HL-60/S4 treated with phorbol 12-myristate 13-acetate at 8.2 ng/mL for 4 days and 3 days (cell line): ENCODE measurements at regions not wholly inside any gene's neighbourhood (a gene's known extent, or its start where the extent isn't known, plus 50 kb on each side); places are given as distances from the start of the nearest gene placed in this dataset.
"Not testable (repeated sequence)": the region's sequence is repeated elsewhere in the genome, so short reads cannot be mapped to it uniquely, and the experiment has no call there.

Source experiments
- in situ Hi-C: fragments of 300-500 bp; cut with MboI; formaldehyde crosslinking; loops from 2 replicates; pipeline ENCODE4 v1.15.0; 2022; ENCODE audit warnings: low sequenced_read_pairs

DNA sequence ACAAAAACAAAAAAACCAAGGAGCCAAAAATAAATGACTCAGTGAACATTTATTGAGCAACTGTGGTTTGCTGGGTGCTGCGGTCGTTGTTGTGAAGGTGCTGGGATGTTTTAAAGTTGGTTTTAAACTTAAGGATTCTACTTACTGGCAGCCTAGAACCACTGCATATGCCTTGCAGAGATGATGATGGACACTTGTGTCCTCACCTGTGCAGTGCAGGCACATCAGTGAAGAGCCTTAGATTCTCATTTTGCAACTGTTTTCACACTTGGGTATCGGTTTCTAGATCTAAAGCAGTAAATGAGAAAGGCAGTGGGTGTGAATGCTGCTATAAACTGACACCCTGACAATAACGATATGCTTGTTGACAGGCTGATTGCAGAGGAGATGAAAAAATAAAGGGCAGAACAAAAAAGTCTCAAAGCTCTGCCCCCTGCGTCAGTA, 68.8 kb downstream of the UTRN start:
- in situ Hi-C loops, result no loop called here

DNA sequence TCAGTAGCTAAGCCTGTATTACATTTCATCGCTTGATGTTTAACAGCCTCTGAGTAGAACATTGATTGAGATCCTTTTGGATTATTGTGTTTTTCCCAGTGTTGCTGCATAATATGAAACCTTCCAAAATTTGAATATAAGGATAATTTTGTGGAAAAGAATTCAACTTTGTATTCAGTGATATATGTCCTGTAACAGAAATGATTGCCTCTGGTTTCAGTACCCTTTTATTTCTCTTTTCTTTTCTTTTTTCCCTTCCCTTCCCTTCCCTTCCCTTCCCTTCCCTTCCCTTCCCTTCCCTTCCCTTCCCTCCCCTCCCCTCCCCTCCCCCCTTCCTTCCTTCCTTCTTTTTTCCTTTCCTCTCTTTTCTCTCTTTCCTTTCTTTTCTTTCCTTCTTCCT, 74.6 kb downstream of the UTRN start:
- in situ Hi-C loops, result no loop called here

DNA sequence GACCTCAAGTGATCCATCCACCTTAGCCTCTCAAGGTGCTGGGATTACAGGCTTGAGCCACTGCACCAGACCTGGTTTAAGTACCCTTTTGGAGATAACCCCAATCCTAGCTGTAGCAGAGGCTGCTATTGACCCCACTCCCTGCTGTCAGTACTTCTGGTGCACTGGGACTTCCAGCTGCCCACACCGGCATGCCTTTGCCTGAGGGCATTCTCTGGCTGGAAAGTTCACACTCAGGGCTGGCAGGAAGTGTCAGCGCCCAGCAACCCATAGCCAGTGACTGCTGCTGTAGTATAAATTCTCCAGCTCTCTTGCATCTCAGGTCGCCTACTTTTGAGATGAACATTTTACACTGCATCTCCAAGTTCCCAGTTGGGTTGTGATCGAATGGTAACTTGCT, 75.3 kb downstream of the UTRN start:
- in situ Hi-C loops, result no loop called here

DNA sequence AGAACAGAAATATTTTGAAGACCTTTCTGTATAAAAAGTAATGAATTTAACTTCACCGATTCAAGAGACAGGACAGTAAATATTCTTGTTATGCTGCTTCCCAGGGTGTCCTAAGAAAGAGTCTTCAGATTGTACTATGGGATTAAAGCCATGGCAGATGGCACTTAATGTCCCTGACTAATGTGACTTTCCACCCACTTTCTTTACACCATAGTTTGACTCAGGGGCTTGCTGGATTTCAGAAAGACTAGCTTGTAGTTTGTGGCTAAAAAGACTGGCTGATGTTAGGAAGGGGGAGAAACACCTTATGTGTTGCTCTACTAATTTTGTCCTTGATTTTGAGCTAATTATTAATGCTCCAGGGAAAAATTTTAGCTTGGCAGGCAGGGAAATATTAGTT, 75.9 kb downstream of the UTRN start:
- in situ Hi-C loops, result no loop called here

DNA sequence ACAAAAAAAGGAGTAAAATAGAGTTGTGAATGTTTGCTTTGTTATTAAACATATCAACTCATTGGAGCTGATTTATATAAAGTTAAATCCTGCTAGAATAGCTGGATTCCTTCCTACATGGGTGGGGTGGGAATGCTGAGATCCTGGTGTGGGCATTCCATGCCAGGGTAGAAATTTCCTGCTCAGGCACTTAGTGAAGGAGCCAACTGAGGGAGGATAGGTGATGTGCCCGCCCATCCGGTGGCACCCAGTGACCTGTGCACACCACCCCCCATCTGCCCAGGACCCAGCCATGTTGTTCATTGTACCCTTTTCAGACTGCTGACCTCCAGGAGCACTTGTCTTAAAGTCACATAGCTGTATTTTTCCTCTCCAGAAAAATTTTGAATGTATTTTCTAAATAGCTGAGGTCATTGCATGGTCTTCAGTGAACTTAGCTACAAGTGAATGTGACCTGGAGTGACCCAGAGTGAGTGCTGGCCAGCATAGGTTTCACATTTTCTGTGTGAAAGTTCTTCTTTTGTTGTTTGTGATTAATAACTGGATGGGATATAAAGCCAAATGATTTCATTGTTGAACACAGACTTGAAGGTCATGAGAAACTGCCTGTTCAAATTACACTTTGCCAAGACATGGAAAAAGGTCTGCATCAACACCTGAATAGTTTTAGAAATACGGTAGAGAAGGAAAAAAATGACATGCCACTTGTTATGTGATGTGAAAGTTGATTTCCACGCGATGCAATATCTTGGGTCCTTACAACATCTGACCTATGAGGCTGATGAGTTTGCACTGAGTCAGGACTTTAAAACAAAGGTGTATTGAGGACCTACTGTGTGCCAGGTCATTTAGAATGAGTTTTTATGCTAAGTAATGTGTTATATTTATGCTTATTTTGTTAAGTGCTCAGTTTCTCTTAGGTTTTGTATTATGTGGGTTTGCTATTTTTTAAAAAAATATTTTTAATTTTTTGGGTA, 77.2 kb downstream of the UTRN start:
- in situ Hi-C loops, result no loop called here

DNA sequence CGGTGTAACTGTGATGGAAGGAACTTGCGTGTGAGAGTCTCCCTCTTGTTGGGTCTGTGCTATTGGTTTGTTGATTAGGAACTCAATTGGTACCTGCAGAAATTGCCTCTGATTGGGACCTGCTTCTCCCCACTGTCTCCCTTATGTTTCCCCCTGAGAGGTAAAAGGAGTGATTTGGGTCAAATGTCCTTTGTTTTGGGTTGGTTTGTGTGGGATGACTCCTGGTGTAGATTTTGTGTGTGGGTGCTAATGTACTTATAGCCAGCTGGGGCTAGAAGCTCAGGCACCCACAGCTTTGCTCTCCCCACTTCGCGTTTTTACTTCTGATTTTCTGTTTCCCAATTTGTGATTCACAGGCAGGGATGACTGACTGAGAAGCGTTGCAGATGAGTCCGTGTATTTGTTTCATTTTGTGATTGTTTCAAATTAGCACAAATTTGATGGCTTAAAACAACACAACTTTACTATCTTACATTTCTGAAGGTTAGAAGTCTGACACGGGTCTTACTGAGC, 79.1 kb downstream of the UTRN start:
- in situ Hi-C loops, result no loop called here

DNA sequence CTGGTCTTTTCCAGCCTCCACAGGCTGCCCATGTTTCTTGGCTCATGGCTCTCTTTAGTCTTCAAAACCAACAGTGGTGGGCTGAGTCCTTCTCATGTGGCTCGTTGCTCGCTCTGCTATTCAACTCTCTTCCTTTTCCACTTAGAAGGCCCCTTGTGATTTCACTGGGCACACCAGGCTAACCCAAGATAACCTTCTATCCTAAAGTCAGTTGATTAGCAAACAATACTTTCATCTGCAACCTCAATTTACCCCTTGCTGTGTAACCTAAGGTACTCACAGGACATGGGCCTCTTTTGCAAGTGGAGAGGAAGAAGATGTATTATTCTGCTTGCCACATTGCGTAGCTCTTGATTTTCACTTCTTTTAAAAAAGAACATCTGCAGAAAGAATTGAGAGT, 79.6 kb downstream of the UTRN start:
- in situ Hi-C loops, result no loop called here

DNA sequence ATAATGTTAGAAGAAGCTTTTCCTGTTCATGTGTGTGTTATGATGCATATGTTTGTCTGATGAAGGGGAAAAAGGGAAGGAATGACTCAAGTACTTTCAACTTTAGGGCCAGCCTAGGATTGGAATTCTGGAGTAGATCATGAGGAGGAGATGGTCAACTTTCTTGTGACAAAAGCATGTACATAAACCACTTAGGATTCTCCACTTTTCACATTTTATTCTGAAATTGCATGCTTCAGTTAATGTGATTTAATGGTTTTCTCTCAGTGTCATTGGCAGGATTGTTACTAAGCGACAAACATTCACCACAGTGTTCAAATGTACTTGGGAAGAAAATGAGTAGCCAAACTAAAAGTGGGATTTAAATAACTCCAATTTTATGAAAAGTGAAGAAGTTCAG, 80.1 kb downstream of the UTRN start:
- in situ Hi-C loops, result no loop called here

DNA sequence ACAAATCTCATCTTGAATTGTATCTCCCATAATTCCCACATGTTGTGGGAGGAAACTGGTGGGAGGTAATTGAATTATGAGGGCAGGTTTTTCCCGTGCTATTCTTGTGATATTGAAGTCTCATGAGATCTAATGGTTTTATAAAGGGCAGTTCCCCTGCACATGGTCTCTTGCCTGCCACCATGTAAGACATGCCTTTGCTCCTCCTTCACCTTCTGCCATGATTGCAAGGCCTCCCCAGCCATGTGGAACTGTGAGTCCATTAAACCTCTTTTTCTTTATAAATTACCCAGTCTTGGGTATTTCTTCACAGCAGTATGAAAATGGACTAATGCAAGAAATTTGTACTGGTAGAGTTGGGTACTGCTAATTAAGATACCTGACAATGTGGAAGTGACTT, 84.6 kb downstream of the UTRN start:
- in situ Hi-C loops, result not testable (repeated sequence)

DNA sequence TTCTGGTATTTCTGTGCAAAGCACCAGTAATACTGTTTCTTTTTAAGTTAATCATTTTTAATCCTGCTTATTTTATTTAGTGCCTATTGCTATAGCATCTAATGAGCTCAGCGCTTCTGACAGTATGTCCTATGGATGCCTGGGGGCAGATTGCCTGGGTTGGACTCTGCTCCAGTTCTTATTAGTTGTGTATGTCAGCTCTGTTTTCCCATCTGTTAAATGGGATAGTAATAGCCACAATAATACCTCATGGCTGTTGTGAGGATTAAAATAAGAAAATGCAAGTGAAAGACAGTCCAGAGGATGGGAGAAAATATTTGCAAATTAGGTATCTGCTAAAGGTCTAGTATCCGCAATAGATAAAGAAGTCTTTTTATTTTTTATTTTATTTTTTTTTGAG, 87.0 kb downstream of the UTRN start:
- in situ Hi-C loops, result no loop called here

DNA sequence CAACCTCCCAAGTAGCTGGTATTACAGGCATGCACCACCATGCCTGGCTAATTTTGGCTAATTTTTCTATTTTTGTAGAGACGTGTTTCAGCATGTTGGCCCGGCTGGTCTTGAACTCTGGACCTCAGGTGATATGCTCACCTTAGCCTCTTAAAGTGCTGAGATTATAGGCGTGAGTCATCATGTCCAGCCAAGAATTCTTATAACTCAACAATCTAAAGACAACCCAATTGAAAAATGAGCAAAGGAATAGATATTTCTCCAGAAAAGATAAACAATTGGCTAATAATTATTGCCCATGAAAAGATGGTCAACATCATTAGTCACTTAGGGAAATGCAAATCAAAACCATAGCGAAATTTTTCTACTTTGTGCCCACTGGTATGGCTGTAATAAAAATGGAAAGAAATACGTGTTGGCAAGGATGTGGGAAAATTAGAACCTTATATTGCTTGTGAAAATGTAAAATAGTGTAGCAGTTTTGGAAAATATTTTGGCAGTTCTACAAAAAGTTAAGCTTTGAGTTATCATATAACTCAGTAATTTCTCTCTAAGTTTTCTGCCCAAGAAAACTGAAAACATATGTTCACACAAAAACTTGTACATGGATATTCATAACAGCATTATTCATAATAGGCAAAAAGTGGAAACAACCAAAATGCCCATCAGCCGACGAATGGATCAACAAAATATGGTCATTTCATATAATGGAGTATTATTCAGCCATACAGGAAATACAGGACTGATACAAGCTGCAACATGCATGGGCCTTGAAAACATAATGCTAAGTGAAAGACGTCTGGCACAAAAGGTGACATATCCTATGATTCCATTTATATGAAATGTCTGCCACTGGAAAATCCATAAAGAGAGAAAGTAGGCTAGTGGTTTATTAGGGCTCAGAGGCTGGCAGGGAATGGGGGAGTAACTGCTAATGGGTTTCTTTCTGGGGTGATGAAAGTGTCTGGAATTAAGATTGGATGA, 87.8 kb downstream of the UTRN start:
- in situ Hi-C loops, result no loop called here

DNA sequence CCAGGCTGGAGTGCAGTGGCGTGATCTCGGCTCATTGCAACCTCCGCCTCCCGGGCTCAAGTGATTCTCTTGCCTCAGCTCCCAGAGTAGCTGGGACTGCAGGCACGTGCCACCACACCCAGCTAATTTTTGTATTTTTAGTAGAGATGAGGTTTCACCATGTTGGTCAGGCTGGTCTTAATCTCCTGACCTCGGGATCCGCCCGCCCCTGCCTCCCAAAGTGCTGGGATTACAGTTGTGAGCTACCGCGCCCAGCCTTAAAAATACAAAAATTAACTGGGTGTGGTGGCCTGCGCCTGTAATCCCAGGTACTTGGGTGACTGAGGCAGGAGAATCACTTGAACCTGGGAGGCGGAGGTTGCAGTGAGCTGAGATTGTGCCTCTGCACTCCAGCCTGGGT, 89.4 kb downstream of the UTRN start:
- in situ Hi-C loops, result not testable (repeated sequence)

DNA sequence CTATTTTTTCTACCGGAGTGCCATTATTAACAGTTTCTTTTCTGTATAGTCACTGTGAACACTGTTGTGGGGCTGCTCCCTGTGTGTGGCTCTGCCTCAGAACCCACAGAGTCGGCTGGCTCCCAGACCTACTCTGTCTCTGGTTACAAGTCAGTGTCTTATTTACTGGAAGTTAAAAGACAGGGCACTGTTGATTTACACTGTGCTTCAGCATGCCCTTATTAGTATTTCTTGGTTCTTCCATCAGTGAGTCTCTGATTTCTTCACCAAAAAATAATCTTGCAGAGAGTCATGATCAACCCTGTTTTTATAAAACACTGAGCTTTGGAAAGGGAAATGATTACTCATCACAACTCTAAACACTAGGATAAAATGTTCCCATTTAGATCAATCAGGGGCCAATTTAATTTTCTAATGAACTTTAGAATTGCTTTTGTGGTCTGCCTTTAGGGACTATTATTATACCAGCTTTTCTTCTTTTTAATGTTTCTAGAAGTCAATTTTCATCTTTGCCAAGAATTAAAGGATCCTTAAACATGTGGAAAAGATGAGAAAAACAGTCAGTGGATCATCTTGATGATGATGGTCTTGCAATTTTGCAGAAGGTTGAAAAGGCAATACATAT, 92.6 kb downstream of the UTRN start:
- in situ Hi-C loops, result no loop called here

DNA sequence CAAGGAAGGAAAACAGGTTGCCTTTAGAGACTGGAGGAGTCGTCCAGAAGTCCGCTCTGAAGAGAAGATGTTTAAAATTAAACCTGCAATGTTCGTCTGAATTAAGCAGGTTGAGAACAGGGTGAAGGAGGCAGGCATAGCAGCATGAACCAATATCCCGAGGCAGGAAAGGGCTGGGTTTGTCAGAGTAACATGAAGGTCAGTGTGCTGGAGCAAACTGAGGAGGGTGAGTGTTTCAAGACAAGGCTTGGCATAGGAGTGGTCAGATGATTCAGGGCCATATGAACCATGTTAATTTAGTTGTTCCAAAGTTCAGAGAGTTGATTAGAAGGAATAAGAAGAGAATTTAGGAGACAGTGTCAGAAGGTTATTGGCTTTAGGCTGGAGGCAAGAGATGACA, 93.3 kb downstream of the UTRN start:
- in situ Hi-C loops, result no loop called here

DNA sequence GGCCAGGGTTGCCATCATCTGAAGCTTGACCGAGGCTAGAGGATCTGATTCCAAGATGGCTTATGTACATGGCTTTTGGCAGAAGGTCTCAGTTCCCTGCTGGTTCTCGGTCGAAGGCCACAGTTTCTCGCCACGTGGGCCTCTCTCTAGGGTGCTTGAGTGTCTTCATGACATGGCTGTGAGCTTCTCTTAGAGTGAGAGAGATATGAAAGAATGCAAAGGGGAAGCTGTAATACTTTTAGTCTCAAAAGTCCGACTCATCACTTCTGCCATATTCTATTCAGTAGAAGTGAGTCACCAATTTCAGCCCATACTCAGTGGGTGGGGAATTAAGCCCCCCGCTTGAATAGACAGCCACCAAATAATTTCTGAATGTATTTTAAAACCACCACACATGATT, 94.2 kb downstream of the UTRN start:
- in situ Hi-C loops, result no loop called here

DNA sequence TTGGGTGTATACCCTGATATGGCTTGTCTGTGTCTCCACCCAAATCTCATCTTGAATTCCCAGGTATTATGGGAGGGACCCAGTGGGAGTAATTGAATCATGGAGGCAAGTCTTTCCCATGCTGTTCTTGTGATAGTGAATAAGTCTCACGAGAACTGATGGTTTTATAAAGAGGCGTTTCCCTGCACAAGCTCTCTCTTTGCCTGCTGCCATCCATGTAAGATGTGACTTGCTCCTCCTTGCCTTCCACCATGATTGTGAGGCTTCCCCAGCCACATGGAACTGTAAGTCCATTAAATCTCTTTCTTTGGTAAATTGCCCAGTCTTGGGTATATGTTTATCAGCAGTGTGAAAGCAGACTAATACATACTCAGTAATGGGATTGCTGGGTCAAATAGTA, 96.4 kb downstream of the UTRN start:
- in situ Hi-C loops, result not testable (repeated sequence)

DNA sequence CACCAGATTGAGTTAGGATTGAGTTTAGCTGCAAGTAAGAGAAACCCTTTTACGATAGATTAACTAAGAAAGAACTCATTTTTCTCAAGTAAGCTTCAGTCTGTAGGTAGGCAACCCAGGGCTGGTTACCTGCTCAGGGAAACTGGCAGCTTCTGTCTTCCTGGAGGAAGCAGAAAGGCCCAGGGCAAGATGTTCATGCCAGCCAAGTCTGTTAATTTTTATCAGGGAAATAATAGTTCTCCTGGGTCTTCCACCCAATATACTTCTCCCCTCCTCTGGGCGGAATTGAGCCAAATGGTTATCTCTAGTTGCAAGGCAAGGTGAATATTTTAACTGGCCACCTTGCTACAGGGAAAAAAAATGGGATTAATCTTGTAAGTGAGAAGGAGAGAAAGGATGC, 98.2 kb downstream of the UTRN start:
- in situ Hi-C loops, result no loop called here

DNA sequence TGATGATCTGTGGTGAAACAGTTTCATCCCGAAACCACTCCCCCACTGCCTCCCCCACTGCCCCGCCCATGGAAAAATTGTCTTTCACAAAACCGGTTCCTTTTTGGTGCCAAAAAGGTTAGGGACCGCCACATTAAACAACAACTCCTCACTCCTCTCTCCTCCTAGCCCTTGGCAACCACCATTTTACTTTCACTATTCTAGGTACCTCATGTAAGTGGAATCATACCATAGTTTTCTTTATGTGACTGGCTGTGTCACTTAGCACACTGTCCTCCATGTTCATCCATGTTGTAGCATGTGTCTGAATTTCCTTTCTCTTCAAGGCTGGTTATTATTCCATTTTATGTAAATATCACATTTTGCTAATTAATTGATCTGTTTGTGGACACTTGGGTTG, 99.3 kb downstream of the UTRN start:
- in situ Hi-C loops, result no loop called here

DNA sequence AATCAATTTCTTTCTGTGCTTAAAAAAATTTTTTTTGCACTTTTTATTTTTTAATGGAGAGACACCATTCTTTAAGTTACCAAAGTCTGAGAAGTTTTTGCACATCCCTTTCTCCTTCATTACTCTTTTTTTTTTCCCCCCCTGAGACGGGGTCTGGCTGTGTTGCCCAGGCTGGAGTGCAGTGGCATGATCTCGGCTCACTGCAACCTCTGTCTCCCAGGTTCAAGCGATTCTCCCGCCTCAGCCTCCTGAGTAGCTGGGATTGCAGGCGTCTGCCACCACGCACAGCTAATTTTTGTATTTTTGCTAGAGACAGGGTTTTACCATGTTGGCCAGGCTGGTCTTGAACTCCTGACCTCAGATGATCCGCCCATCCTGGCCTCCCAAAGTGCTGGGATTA, 104.3 kb downstream of the UTRN start:
- in situ Hi-C loops, result not testable (repeated sequence)

DNA sequence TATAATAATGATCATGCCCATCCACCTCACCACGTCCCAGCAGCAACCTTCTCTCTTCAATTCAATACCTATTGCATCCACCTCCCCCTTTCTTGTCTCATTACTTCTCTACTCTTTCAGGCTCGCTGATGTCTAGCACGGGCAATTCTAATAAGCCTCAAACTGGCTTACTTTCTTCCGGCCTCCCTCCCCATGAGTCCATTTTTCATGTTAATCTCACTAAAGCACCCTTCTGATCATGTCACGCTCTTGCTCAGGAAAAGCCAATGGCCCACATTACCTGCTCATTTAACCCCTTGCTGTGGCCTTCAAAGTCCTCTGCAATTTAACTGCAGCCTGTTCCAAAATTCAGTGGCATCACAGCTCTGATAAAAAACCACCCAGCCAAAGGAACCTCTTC, 105.1 kb downstream of the UTRN start:
- in situ Hi-C loops, result no loop called here

DNA sequence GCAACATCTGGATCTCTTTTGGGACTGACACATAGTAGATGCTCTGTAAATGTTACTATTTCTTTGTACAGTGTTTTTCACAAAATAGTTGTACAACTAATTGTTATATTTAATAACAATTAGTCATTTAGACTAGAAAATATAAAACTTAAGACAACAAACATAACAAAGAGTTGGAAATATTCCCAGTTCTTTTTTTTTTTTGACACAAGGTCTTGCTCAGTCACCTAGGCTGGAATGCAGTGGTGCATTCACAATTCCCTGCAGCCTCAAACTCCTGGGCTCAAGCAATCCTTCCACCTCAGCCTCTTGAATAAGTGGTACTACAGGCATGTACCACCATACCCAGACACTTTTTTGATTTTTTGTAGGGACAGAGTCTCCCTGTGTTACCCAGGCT, 105.8 kb downstream of the UTRN start:
- in situ Hi-C loops, result no loop called here
